Gastroesophageal sphincter (tissue), 3 donors: ENCODE measurements at regions not wholly inside any gene's neighbourhood (a gene's known extent, or its start where the extent isn't known, plus 50 kb on each side); places are given as distances from the start of the nearest gene placed in this dataset.

Experiments
- CTCF ChIP-seq, 4 experiments: fragments of 200-600 bp in 2 of 4; fragments of 450-650 bp in 2 of 4; sonication (generic) in 1 of 4; IDR thresholded peaks; one replicate each; pipeline ENCODE4 v1.5.1; 2017 to 2019; ENCODE audit warnings: antibody characterized with exemption in 4 of 4, mild to moderate bottlenecking in 2 of 4, moderate library complexity in 2 of 4
- EP300 ChIP-seq: sonication (generic); formaldehyde crosslinking; IDR thresholded peaks from one replicate; pipeline ENCODE4 v1.6.1; 2017; ENCODE audit warnings: antibody characterized with exemption, mild to moderate bottlenecking
- POLR2A ChIP-seq, 2 donors: fragments of 450-650 bp; IDR thresholded peaks; one replicate each; pipeline ENCODE4 v1.6.1; 2017; ENCODE audit warnings: antibody characterized with exemption in 2 of 2, mild to moderate bottlenecking in 2 of 2, moderate library complexity in 1 of 2

GRCh38 chr2:62284980-62285379 lies 89.1 kb downstream of the B3GNT2 start:
- TF ChIP-seq POLR2A (IDR thresholded peaks at IDR 0.05) (no peak), CTCF (IDR thresholded peaks at IDR 0.05) (no peak), EP300 (no peak)
